Stomach smooth muscle (tissue), 2 donors: ENCODE measurements at regions not wholly inside any gene's neighbourhood (a gene's known extent, or its start where the extent isn't known, plus 50 kb on each side); places are given as distances from the start of the nearest gene placed in this dataset.
"Not testable (repeated sequence)": the region's sequence is repeated elsewhere in the genome, so short reads cannot be mapped to it uniquely, and the experiment has no call there.

ENCODE experiments used
- H3K27ac ChIP-seq: one replicate; pipeline ENCODE4 v1.7.0; 2013; ENCODE audit warnings: mild to moderate bottlenecking, low read length, inconsistent platforms
- H3K27me3 ChIP-seq, 2 donors: one replicate each; pipeline ENCODE4 v1.7.0; 2013; ENCODE audit warnings: low read length in 2 of 2; ENCODE audit not compliant: insufficient read depth in 2 of 2, control insufficient read depth in 1 of 2
- H3K36me3 ChIP-seq, 2 donors: one replicate each; pipeline ENCODE4 v1.7.0; 2013; ENCODE audit warnings: low read length in 2 of 2; ENCODE audit not compliant: control insufficient read depth in 2 of 2, insufficient read depth in 2 of 2
- H3K4me1 ChIP-seq: one replicate; pipeline ENCODE4 v1.7.0; 2013; ENCODE audit warnings: low read length; ENCODE audit not compliant: control insufficient read depth, insufficient read depth
- H3K4me3 ChIP-seq, 2 donors: one replicate each; pipeline ENCODE4 v1.7.0; 2013; ENCODE audit warnings: low read length in 2 of 2
- H3K9ac ChIP-seq, 2 donors: one replicate each; pipeline ENCODE4 v1.7.0; 2013; ENCODE audit warnings: low read length in 2 of 2, mild to moderate bottlenecking in 1 of 2
- H3K9me3 ChIP-seq, 2 donors: one replicate each; pipeline ENCODE4 v1.7.0; 2013; ENCODE audit warnings: low read length in 2 of 2; ENCODE audit not compliant: control insufficient read depth in 2 of 2
- donor health status: healthy.
- donor health status: Pancreatic carcinoma.

DNA sequence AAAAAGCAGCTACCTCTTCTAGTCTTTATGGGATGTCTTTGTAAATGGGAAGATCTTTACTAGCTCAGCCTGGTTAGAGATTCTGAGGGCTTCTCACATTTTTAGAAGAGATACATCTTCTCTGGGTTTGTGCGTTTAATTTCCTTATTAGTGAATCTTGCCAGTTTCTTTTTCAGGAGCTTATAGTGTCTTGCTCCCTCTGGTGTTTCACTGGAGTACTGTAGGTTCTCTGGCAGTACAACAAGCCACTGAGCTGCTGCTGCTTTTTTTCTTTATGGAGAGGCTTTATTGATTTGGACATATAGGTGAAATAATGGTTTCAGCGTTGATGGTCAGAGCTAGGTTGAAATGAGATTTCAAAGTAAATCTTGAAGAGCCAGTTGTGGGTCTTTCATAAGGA is 82.9 kb downstream of the LAS1L start:
- Histone ChIP-seq H3K4me1 (no peaks in the 10 kb centered on the region), H3K36me3 (no peaks in the 10 kb centered on the region), H3K27me3 (no peaks in the 10 kb centered on the region), H3K27ac (no peak overlapping the region), H3K9ac (no peak overlapping the region), H3K9me3 (no peaks in the 10 kb centered on the region), H3K4me3 (no peak overlapping the region)

DNA sequence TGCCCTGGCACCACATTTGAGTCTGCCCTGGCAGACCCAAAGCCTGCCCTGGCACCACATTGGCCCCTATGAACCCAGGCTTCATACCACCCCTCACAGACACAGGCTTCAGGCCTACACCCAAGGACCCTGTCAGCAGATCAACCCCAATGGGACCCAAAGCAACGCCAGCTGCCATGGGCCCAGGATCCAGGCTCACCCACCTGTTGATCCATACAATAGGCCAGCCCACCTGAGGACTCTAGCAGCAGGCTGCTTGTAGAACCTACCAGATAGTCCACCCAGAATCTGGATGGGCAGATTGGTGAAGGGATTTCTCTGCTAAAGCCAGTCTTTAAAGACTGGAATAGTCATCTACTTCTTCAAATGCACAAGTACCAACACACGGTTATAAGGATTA is 114.4 kb downstream of the LAS1L start:
- Histone ChIP-seq H3K27ac (no peak overlapping the region), H3K4me3 (no peak overlapping the region), H3K36me3 (no peaks in the 10 kb centered on the region), H3K4me1 (no peaks in the 10 kb centered on the region), H3K9ac (no peak overlapping the region), H3K9me3 (peaks cover 0 to 4% of the 10 kb centered on the region in 2 donors), H3K27me3 (no peaks in the 10 kb centered on the region)

DNA sequence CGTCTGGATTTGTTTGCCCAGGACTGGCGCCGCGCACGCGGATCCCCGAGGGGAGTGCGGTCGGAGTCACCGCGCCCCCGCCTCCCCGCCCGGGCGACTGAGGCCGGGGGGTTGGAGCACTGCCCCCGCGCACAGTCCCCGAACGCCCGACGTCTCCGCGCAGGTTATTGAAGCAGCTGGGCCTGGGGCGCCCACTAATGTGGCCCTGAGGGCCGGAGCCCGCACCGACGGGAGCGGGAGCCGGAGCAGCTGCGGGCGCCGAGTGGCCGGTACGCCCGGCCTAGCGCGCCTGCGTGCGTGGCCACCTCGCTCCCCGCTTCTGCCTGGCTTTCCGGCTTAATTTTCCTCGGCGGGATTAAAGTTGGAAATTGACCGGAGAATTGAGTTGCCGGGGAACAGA is 126.9 kb downstream of the LAS1L start:
- not testable (repeated sequence) for H3K27ac ChIP-seq, H3K27me3 ChIP-seq, H3K9me3 ChIP-seq, H3K9ac ChIP-seq, H3K4me1 ChIP-seq, H3K4me3 ChIP-seq, H3K36me3 ChIP-seq

DNA sequence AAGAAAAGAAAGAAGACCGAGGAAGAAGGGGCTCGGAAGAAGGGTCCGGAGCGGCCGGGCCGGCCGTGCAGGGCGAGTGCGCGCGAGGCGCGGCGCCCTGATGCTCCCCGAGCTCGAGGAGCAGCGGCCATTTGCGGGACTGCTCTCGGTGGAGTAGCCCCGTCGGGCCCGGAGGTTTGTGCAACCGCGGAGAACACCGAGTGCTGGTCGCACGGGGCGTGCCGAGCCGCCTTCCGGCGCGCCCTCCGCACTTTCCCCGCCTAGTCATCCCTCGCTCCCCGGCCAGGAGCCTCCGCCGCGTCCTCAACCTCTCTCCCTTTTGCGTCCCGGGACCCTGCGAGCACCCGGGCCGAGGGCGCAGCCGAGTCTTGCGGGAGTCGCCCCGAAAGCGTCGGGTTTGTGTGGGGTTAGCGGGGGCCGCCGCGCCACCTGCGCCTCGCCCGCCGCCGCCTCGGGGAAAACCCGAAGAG is 127.4 kb downstream of the LAS1L start:
- no peaks in the 10 kb centered on the region for H3K36me3 ChIP-seq
- no peak overlapping the region for H3K9ac ChIP-seq
- H3K4me3 ChIP-seq = peak overlapping the region in 1 of 2 donors; percentile 16
- H3K27me3 ChIP-seq = peaks cover under 1 to 2% of the 10 kb centered on the region in 2 donors
- no peak overlapping the region for H3K27ac ChIP-seq
- H3K9me3 ChIP-seq = no peaks in the 10 kb centered on the region
- H3K4me1 ChIP-seq = no peaks in the 10 kb centered on the region

DNA sequence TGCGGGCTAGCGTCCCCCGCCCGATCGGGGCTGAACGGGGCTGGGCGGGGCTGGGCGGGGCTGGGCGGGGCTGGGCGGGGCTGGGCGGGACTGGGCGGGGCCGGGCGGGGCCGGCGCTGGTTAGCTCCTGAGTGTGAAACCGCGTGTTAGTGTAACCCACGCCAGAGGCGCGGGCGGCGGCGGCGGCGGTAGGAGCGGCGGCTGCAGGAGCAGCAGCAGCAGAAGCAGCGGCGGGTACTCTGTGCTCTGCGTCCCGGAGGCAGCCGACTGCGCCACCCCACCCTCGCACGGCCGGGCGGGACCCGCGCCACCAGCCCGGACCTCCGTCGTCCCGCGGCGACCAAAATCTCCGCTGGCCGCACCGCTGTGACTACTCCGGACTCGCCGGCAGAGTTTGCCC is 128.1 kb downstream of the LAS1L start:
- Histone ChIP-seq H3K9ac (no peak overlapping the region), H3K4me1 (no peaks in the 10 kb centered on the region), H3K27ac (no peak overlapping the region), H3K27me3 (peaks cover 5 to 9% of the 10 kb centered on the region in 2 donors), H3K36me3 (no peaks in the 10 kb centered on the region), H3K9me3 (peaks cover 0 to 6% of the 10 kb centered on the region in 2 donors), H3K4me3 (peak overlapping the region in 1 of 2 donors; percentile 16)

DNA sequence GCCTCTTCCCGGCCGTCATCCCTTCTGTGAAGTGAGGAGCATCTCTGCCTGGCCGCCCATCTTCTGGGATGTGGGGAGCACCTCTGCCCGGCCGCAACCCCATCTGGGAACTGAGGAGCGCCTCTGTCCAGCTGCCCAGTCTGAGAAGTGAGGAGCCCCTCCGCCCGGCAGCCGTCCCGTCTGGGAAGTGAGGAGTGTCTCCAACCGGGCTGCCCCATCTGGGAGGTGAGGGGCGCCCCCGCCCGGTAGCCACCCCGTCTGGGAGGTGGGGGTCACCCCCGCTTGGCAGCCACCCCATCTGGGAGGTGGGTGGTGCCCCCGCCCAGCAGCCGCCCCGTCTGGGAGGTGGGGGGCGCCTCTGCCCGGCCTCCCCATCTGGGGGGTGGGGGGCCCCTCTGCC is 142.3 kb downstream of the LAS1L start:
- Histone ChIP-seq H3K27me3 (no peaks in the 10 kb centered on the region), H3K4me1 (no peaks in the 10 kb centered on the region), H3K9ac (no peak overlapping the region), H3K4me3 (no peak overlapping the region), H3K9me3 (peaks cover 0 to 2% of the 10 kb centered on the region in 2 donors), H3K36me3 (no peaks in the 10 kb centered on the region), H3K27ac (no peak overlapping the region)

DNA sequence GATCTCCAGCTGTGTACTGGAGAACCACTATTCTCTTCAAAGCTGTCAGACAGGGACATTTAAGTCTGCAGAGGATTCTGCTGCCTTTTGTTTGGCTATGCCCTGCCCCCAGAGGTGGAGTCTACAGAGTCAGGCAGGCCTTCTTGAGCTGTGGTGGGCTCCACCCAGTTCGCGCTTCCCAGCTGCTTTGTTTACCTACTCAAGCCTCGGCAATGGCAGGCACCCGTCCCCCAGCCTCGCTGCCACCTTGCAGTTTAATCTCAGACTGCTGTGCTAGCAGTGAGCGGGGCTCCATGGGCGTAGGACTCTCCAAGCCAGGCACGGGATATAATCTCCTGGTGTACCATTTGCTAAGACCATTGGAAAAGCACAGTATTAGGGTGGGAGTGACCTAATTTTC is 145.5 kb downstream of the LAS1L start:
- H3K4me1 ChIP-seq, H3K27me3 ChIP-seq, H3K4me3 ChIP-seq, H3K36me3 ChIP-seq, H3K9me3 ChIP-seq, H3K9ac ChIP-seq, H3K27ac ChIP-seq: not testable (repeated sequence)
